ENCODE measurements at regions not wholly inside any gene's neighbourhood (a gene's known extent, or its start where the extent isn't known, plus 50 kb on each side); places are given as distances from the start of the nearest gene placed in this dataset.

GRCh38 chr19:29364224-29364726, 151.3 kb upstream of the UQCRFS1 start:
- TF ChIP-seq CEBPB (IDR thresholded peaks at IDR 0.05): no peak
- no peak for TF ChIP-seq CREB1 (IDR thresholded peaks at IDR 0.05; ENCODE audit: low read depth)
- no peak for TF ChIP-seq REST (IDR thresholded peaks at IDR 0.05; ENCODE audit: low read depth)
- TF ChIP-seq EP300 (IDR thresholded peaks at IDR 0.05; ENCODE audit: borderline replicate concordance): no peak
- no peak for TF ChIP-seq USF1 (IDR thresholded peaks at IDR 0.05)
- no peak for TF ChIP-seq NFIC (IDR thresholded peaks at IDR 0.05)
- TF ChIP-seq TEAD4 (IDR thresholded peaks at IDR 0.05): no peak
- TF ChIP-seq TCF12 (IDR thresholded peaks at IDR 0.05; ENCODE audit: low read depth): no peak
- no peak for TF ChIP-seq RAD21 (IDR thresholded peaks at IDR 0.05; ENCODE audit: low read depth)
- TF ChIP-seq ZBTB7A (IDR thresholded peaks at IDR 0.05; ENCODE audit: low read depth): no peak
- TF ChIP-seq TAF1 (IDR thresholded peaks at IDR 0.05; ENCODE audit: low read depth): no peak
- no peak for TF ChIP-seq EGR1 (IDR thresholded peaks at IDR 0.05)
- TF ChIP-seq YY1 (IDR thresholded peaks at IDR 0.05; ENCODE audit: low read depth): no peak
- no peak for TF ChIP-seq FOXM1 (IDR thresholded peaks at IDR 0.05; ENCODE audit: borderline replicate concordance, low read depth)
- TF ChIP-seq MAX (IDR thresholded peaks at IDR 0.05): no peak

- TF ChIP-seq EP300 (IDR thresholded peaks at IDR 0.05; ENCODE audit: borderline replicate concordance) (no peak), MAX (IDR thresholded peaks at IDR 0.05) (no peak), YY1 (IDR thresholded peaks at IDR 0.05; ENCODE audit: low read depth) (no peak), NFIC (IDR thresholded peaks at IDR 0.05) (no peak)
These were observed 152.0 kb upstream of the UQCRFS1 start for GRCh38 chr19:29364999-29365398.

DNA sequence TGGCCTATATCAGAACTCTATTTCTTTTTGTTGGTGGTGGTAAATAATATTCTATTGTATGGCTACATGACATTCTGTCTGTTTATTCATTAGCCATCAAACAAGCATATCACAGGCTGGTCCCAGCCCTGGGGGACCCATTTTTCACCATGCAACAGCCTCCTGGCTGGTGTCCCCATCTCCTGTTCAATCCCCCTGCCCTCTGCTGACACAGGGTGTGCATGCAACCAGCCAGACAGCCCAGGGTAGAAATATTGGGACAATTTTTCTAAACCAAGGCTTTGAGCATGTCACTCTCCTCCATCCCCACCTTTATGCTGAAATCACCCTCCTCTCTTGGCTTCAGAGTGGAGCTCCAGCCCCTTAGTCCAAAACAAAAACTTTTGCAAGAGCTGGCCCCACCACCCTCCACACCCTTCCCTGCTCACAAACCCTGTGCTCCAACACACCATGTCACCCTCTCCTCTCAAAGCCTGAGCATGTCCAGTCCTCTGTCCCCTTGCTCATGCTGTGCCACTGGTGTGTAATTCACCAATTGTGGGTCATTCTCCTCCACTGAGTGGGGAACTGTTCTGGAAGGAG, 153.0 kb upstream of the UQCRFS1 start:
- TF ChIP-seq FOXM1 (IDR thresholded peaks at IDR 0.05; ENCODE audit: borderline replicate concordance, low read depth): no peak
- no peak for TF ChIP-seq TEAD4 (IDR thresholded peaks at IDR 0.05)

- TF ChIP-seq YY1 (IDR thresholded peaks at IDR 0.05; ENCODE audit: low read depth) (no peak), TEAD4 (IDR thresholded peaks at IDR 0.05) (no peak), USF1 (IDR thresholded peaks at IDR 0.05) (no peak), EGR1 (IDR thresholded peaks at IDR 0.05) (no peak), RAD21 (IDR thresholded peaks at IDR 0.05; ENCODE audit: low read depth) (no peak), EP300 (IDR thresholded peaks at IDR 0.05; ENCODE audit: borderline replicate concordance) (no peak), MAX (IDR thresholded peaks at IDR 0.05) (no peak), REST (IDR thresholded peaks at IDR 0.05; ENCODE audit: low read depth) (no peak), TAF1 (IDR thresholded peaks at IDR 0.05; ENCODE audit: low read depth) (no peak), NFIC (IDR thresholded peaks at IDR 0.05) (no peak), FOXM1 (IDR thresholded peaks at IDR 0.05; ENCODE audit: borderline replicate concordance, low read depth) (no peak), TCF12 (IDR thresholded peaks at IDR 0.05; ENCODE audit: low read depth) (no peak), CEBPB (IDR thresholded peaks at IDR 0.05) (no peak)
These were observed 153.8 kb upstream of the UQCRFS1 start for GRCh38 chr19:29366757-29367156.

DNA sequence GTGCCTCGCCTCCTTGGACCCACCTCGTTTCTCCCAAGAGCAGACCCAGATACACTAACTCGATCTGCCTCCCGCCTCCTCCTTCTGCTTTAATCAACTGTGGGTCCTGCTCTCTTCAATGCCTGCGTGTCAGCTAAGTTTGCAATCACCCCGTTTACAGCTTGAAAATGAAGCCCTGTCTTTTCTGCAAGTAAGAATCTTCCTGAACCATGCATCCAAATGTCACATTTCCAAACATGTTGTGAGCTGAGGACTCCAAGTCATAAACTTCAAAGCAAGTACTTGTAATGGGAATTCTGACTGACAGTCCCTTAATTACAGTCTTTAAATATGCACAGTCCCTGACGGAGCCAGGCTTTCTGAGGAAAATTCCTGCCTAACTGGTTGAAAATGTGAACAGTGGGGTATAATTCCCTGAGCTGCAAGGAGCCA, 154.9 kb upstream of the UQCRFS1 start:
- TF ChIP-seq CREB1 (IDR thresholded peaks at IDR 0.05; ENCODE audit: low read depth): no peak
- no peak for TF ChIP-seq EP300 (IDR thresholded peaks at IDR 0.05; ENCODE audit: borderline replicate concordance)
- TF ChIP-seq REST (IDR thresholded peaks at IDR 0.05; ENCODE audit: low read depth): no peak
- TF ChIP-seq TAF1 (IDR thresholded peaks at IDR 0.05; ENCODE audit: low read depth): no peak
- TF ChIP-seq NFIC (IDR thresholded peaks at IDR 0.05): no peak
- no peak for TF ChIP-seq CEBPB (IDR thresholded peaks at IDR 0.05)
- TF ChIP-seq TEAD4 (IDR thresholded peaks at IDR 0.05): no peak
- no peak for TF ChIP-seq FOXM1 (IDR thresholded peaks at IDR 0.05; ENCODE audit: borderline replicate concordance, low read depth)
- no peak for TF ChIP-seq EGR1 (IDR thresholded peaks at IDR 0.05)
- no peak for TF ChIP-seq MAX (IDR thresholded peaks at IDR 0.05)
- TF ChIP-seq USF1 (IDR thresholded peaks at IDR 0.05): no peak
- TF ChIP-seq RAD21 (IDR thresholded peaks at IDR 0.05; ENCODE audit: low read depth): no peak
- TF ChIP-seq YY1 (IDR thresholded peaks at IDR 0.05; ENCODE audit: low read depth): no peak
